Bronchial epithelial cell (primary cell): ENCODE measurements at regions not wholly inside any gene's neighbourhood (a gene's known extent, or its start where the extent isn't known, plus 50 kb on each side); places are given as distances from the start of the nearest gene placed in this dataset.

ENCODE experiments used
- DNase-seq: peaks from one replicate; pipeline ENCODE4 v3.0.0-alpha.2; 2010; ENCODE audit warnings: low read depth
- FAIRE-seq: peaks from 2 replicates; lab custom pipeline; 2011; peaks lifted over from hg19 to GRCh38; lab: Jason Lieb, UNC
- H3K27me3 ChIP-seq: 2 replicates; pipeline ENCODE4 v1.5.1; 2011; ENCODE audit warnings: low read length; ENCODE audit not compliant: control insufficient read depth, insufficient read depth
- H3K36me3 ChIP-seq: 2 replicates; pipeline ENCODE4 v1.5.1; 2011; ENCODE audit warnings: low read length; ENCODE audit not compliant: control insufficient read depth, insufficient read depth
- H3K4me3 ChIP-seq: 2 replicates; pipeline ENCODE4 v1.5.1; 2011; ENCODE audit warnings: mild to moderate bottlenecking, low read depth, low read length, control low read depth
- CTCF ChIP-seq: IDR thresholded peaks from 2 replicates; pipeline ENCODE4 v1.5.1; 2011; ENCODE audit warnings: mild to moderate bottlenecking, moderate library complexity, low read length, control low read depth, inconsistent platforms; ENCODE audit not compliant: insufficient read depth, severe bottlenecking

GRCh38 chr10:81270051-81270450, 604.9 kb upstream of the NRG3 start:
- Histone ChIP-seq H3K27me3 (no peaks in the 10 kb centered on the region), H3K36me3 (no peaks in the 10 kb centered on the region), H3K4me3 (no peak overlapping the region)
- FAIRE-seq, result no peak
- no peak for TF ChIP-seq CTCF
- DNase-seq, result no peak

DNA sequence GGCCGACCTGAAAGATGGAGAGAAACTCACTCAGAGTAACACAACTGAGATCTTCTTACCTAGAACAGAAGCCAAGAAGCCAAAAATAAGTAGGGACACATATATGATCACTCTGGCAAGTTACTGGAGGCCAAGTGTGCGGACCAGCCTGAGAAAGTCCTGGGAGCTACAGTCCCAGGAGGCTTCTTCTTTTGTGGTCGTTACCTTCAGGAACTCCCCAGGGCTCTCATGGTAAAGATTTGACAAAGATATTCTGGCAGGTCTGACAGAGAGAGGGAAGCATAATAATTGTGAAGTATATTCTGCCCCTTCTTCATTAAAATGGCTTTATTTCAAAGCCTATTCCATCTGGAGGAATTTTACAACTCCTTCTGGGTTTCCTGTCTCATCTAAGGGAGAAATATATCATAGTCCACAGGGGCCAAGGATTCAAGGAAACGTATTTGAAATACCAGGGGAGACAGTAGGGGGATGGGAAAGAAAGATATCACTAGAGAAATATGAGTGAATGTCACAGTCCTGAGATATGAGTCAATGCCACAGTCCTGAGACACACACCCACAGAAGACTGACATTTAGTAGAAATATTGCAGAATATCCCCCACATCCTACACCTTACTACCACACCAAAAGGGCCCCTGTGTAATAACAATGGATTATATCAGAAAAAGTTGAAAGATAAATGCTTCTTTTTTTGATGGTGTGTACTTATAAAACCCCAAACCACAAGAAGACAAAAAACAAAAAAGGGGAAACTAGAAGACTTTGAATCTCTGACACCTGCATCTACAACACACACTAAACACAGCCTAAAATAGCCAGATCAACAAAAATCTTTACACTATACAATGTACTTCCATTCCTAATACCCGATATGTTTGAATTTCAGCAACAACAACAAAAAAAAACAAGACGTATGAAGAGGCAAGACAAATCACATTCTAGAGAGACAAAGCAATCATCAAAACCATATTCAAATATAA, 594.2 kb upstream of the NRG3 start:
- Histone ChIP-seq H3K36me3 (no peaks in the 10 kb centered on the region), H3K27me3 (no peaks in the 10 kb centered on the region), H3K4me3 (no peak overlapping the region)
- DNase-seq, result no peak
- TF ChIP-seq CTCF, result no peak
- FAIRE-seq, result no peak

DNA sequence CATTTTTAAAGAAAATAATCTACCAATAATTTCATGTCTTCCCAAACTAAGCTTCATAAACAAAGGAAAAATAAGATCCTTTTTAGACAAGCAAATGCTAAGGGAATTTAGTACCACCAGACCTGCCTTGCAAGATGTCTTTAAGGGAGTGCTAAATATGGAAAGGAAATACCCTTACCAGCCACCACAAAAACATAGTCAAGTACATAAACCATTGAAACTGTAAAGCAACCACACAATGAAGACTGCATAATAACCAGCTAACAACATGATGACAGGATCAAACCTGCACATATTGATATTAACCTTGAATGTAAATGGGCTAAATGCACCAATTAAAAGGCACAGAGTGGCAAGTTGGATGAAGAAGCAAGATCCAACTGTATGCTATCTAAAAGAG, 586.5 kb upstream of the NRG3 start:
- Histone ChIP-seq H3K4me3 (no peak overlapping the region), H3K36me3 (no peaks in the 10 kb centered on the region), H3K27me3 (no peaks in the 10 kb centered on the region)
- no peak for DNase-seq
- FAIRE-seq, result no peak
- TF ChIP-seq CTCF, result no peak

DNA sequence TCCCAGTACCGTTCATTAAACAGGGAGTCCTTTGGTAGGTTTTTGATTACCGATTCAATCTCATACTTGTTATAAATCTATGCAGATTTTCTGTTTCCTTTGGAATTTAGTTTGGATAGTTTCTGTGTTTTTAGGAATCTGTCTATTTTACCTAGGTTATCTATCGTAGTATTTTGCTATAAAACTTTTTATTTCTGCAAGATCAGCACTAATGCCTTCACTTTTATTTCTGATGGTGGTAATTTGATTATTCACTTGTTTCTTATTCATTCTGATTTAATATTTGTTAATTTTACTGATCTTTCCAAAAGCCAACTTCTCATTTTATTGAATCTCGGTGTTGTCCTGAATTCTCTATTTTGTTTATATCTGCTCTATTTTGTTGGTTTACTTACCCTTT, 577.7 kb upstream of the NRG3 start:
- no peaks in the 10 kb centered on the region for H3K27me3 ChIP-seq
- no peak for FAIRE-seq

GRCh38 chr10:81303656-81304055, 571.3 kb upstream of the NRG3 start:
- Histone ChIP-seq H3K27me3 (no peaks in the 10 kb centered on the region), H3K36me3 (no peaks in the 10 kb centered on the region), H3K4me3 (no peak overlapping the region)
- no peak for FAIRE-seq
- no peak for TF ChIP-seq CTCF
- no peak for DNase-seq

More for the DNA sequence above, 577.7 kb upstream of the NRG3 start:
- H3K36me3 ChIP-seq, result no peaks in the 10 kb centered on the region
- no peak for DNase-seq
- H3K4me3 ChIP-seq, result no peak overlapping the region
- no peak for TF ChIP-seq CTCF
